HUES48 (cell line): ENCODE measurements at regions not wholly inside any gene's neighbourhood (a gene's known extent, or its start where the extent isn't known, plus 50 kb on each side); places are given as distances from the start of the nearest gene placed in this dataset.

Experiments used
- H3K27ac ChIP-seq: one replicate; pipeline ENCODE4 v1.7.0; 2013; ENCODE audit warnings: low read depth, low read length, inconsistent platforms
- H3K27me3 ChIP-seq: 2 replicates; pipeline ENCODE4 v1.6.1; 2013; ENCODE audit warnings: mild to moderate bottlenecking, low read length; ENCODE audit not compliant: control insufficient read depth, insufficient read depth
- H3K36me3 ChIP-seq: 2 replicates; pipeline ENCODE4 v1.6.1; 2013; ENCODE audit warnings: low read length; ENCODE audit not compliant: control insufficient read depth, insufficient read depth
- H3K4me1 ChIP-seq: 2 replicates; pipeline ENCODE4 v1.6.1; 2013; ENCODE audit warnings: mild to moderate bottlenecking, low read length; ENCODE audit not compliant: control insufficient read depth, insufficient read depth
- H3K4me3 ChIP-seq: 2 replicates; pipeline ENCODE4 v1.5.1; 2013; ENCODE audit warnings: mild to moderate bottlenecking, low read depth, low read length
- H3K9ac ChIP-seq: 2 replicates; pipeline ENCODE4 v1.6.1; 2013; ENCODE audit warnings: mild to moderate bottlenecking, low read depth, low read length, moderate library complexity
- H3K9me3 ChIP-seq: 2 replicates; pipeline ENCODE4 v1.6.1; 2013; ENCODE audit warnings: low read length; ENCODE audit not compliant: control insufficient read depth, insufficient read depth

- Histone ChIP-seq H3K4me3 (no peak overlapping the region), H3K9me3 (no peaks in the 10 kb centered on the region), H3K9ac (no peak overlapping the region), H3K27ac (no peak overlapping the region), H3K27me3 (no peaks in the 10 kb centered on the region), H3K36me3 (no peaks in the 10 kb centered on the region), H3K4me1 (peaks cover 7% of the 10 kb centered on the region; the same call in 1 of the 2 replicates)
Measured at GRCh38 chr6:113457198-113457597, 399.9 kb upstream of the MARCKS start.

- Histone ChIP-seq H3K9ac (no peak overlapping the region), H3K27me3 (no peaks in the 10 kb centered on the region), H3K9me3 (no peaks in the 10 kb centered on the region), H3K4me1 (peaks cover 7% of the 10 kb centered on the region; the same call in 1 of the 2 replicates), H3K27ac (no peak overlapping the region), H3K36me3 (no peaks in the 10 kb centered on the region), H3K4me3 (no peak overlapping the region)
Measured at GRCh38 chr6:113457751-113458150, 399.4 kb upstream of the MARCKS start.

GRCh38 chr6:113458368-113459010 is 398.7 kb upstream of the MARCKS start:
- H3K9me3 ChIP-seq = no peaks in the 10 kb centered on the region
- H3K4me1 ChIP-seq = peaks cover 7% of the 10 kb centered on the region; the same call in 1 of the 2 replicates
- no peaks in the 10 kb centered on the region for H3K36me3 ChIP-seq
- H3K9ac ChIP-seq = no peak overlapping the region
- no peaks in the 10 kb centered on the region for H3K27me3 ChIP-seq
- no peak overlapping the region for H3K4me3 ChIP-seq
- no peak overlapping the region for H3K27ac ChIP-seq

- H3K36me3 ChIP-seq = no peaks in the 10 kb centered on the region
- H3K4me3 ChIP-seq = no peak overlapping the region
- no peak overlapping the region for H3K9ac ChIP-seq
- no peaks in the 10 kb centered on the region for H3K9me3 ChIP-seq
- no peak overlapping the region for H3K27ac ChIP-seq
- H3K27me3 ChIP-seq = no peaks in the 10 kb centered on the region
- H3K4me1 ChIP-seq = peaks cover 7% of the 10 kb centered on the region; the same call in 1 of the 2 replicates
Measured at GRCh38 chr6:113461153-113461932, 395.8 kb upstream of the MARCKS start.

- no peak overlapping the region for H3K27ac ChIP-seq
- no peak overlapping the region for H3K4me3 ChIP-seq
- no peak overlapping the region for H3K9ac ChIP-seq
- H3K36me3 ChIP-seq = no peaks in the 10 kb centered on the region
- no peaks in the 10 kb centered on the region for H3K27me3 ChIP-seq
- H3K9me3 ChIP-seq = no peaks in the 10 kb centered on the region
- no peaks in the 10 kb centered on the region for H3K4me1 ChIP-seq
Measured at GRCh38 chr6:113464536-113464935, 392.6 kb upstream of the MARCKS start.

- H3K36me3 ChIP-seq = no peaks in the 10 kb centered on the region
- H3K9ac ChIP-seq = no peak overlapping the region
- no peaks in the 10 kb centered on the region for H3K9me3 ChIP-seq
- H3K4me3 ChIP-seq = no peak overlapping the region
- H3K27me3 ChIP-seq = no peaks in the 10 kb centered on the region
- no peaks in the 10 kb centered on the region for H3K4me1 ChIP-seq
- H3K27ac ChIP-seq = no peak overlapping the region
Measured at GRCh38 chr6:113464960-113465359, 392.2 kb upstream of the MARCKS start.

GRCh38 chr6:113466526-113466925 is 390.6 kb upstream of the MARCKS start:
- H3K4me3 ChIP-seq = no peak overlapping the region
- H3K27me3 ChIP-seq = no peaks in the 10 kb centered on the region
- no peak overlapping the region for H3K27ac ChIP-seq
- H3K9me3 ChIP-seq = no peaks in the 10 kb centered on the region
- H3K9ac ChIP-seq = no peak overlapping the region
- H3K4me1 ChIP-seq = no peaks in the 10 kb centered on the region
- H3K36me3 ChIP-seq = no peaks in the 10 kb centered on the region

GRCh38 chr6:113475392-113475791 is 381.8 kb upstream of the MARCKS start:
- Histone ChIP-seq H3K4me3 (no peak overlapping the region), H3K9me3 (no peaks in the 10 kb centered on the region), H3K9ac (no peak overlapping the region), H3K27ac (no peak overlapping the region), H3K36me3 (no peaks in the 10 kb centered on the region), H3K27me3 (no peaks in the 10 kb centered on the region), H3K4me1 (0 out of 2 replicates have a peak, but pooled peaks cover 4% of the 10 kb centered on the region)

DNA sequence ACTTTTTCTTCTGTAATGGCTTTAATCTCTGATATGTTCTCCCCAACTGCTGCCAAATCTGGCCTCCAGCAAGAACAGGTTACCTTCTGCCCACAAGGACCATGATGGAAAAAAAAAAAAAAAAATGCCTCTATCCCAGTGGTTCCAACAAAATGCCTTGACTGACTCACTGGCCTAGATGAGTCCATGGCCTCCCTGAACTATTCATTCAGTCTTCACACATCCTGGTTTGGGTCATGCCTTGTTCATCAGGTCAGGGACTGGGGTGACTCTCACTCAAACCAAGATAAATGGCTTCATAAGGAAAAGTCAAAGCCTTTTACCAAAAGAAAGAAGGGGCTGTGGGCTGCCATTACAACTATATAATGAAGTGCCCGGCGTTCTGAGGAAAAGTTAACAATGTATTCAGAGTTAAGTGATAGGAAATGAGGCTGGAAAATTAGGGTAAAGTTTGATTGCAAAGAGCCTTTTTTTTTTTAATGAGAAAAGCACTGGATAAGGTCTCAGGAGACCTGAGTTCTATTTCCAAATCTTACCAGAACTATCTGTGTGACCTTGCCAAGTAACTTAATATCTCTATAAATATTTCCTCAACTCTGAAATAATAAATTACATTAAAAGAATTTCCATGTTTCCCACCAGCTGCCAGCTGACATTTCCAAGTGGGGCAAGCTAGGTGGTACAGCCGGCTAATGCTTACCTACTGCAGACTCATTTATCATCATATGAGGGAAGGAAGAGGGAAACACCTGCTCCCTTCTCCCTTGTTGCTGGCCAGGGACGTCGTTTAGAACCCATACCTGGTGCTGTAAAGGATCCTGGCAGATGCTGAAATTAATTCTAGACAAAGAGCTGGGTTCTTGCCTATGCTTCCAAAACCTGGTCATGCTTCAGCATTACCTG is 380.0 kb upstream of the MARCKS start:
- Histone ChIP-seq H3K9me3 (no peaks in the 10 kb centered on the region), H3K9ac (no peak overlapping the region), H3K27me3 (no peaks in the 10 kb centered on the region), H3K36me3 (no peaks in the 10 kb centered on the region), H3K4me3 (no peak overlapping the region), H3K27ac (no peak overlapping the region), H3K4me1 (0 out of 2 replicates have a peak, but pooled peaks cover 4% of the 10 kb centered on the region)

DNA sequence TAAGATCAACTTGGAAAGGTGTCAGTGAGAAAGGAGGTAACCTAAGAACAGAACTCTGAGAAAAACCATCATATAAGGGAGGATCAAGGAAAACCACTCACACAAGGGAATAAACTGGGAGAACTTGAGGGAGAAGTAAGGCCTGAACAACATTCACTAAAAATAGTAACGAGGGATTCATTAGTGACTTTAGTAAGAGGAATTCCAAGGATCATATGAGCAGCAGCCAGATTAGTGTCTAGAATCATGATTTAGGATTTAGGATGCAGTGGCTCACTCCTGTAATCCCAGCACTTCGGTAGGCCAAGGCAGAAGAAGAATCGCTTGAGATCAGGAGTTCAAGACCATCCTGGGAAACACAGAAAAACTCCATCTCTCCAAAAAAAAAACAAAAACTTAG is 376.5 kb upstream of the MARCKS start:
- Histone ChIP-seq H3K27ac (no peak overlapping the region), H3K4me1 (0 out of 2 replicates have a peak, but pooled peaks cover 4% of the 10 kb centered on the region), H3K4me3 (no peak overlapping the region), H3K9me3 (no peaks in the 10 kb centered on the region), H3K9ac (no peak overlapping the region), H3K27me3 (no peaks in the 10 kb centered on the region), H3K36me3 (no peaks in the 10 kb centered on the region)
